SK-N-SH treated with all-trans-retinoic acid at 6 μM for 48 hours (cell line): ENCODE measurements at regions not wholly inside any gene's neighbourhood (a gene's known extent, or its start where the extent isn't known, plus 50 kb on each side); places are given as distances from the start of the nearest gene placed in this dataset.

Experiments used
- ATAC-seq: fragments of 200-7000 bp; cut with Tn5 transposase; 3 replicates; pipeline ENCODE4 v1.9.1; 2020; ENCODE audit warnings: mild to moderate bottlenecking, moderate library complexity
- ARNTL ChIP-seq: fragments of 450-650 bp; formaldehyde crosslinking; IDR thresholded peaks from 2 replicates; pipeline ENCODE4 v1.5.0; 2020; ENCODE audit warnings: low read depth, mild to moderate bottlenecking, moderate library complexity, borderline replicate concordance
- CREB5 ChIP-seq: fragments of 250-450 bp; sonication (Bioruptor Pico); IDR thresholded peaks from 2 replicates; pipeline ENCODE4 v1.5.1; 2020; ENCODE audit warnings: low read depth, mild to moderate bottlenecking, moderate library complexity
- CSDC2 ChIP-seq: fragments of 250-450 bp; sonication (Bioruptor Pico); IDR thresholded peaks from 2 replicates; pipeline ENCODE4 v1.5.0; 2020; ENCODE audit warnings: mild to moderate bottlenecking, moderate library complexity
- CSRNP3 ChIP-seq: fragments of 250-450 bp; sonication (Bioruptor Pico); IDR thresholded peaks from 2 replicates; pipeline ENCODE4 v1.5.1; 2021; ENCODE audit warnings: mild to moderate bottlenecking, moderate library complexity
- ESRRG ChIP-seq: fragments of 250-450 bp; sonication (Bioruptor Pico); IDR thresholded peaks from 2 replicates; pipeline ENCODE4 v1.6.1; 2021; ENCODE audit warnings: mild to moderate bottlenecking
- GLIS3 ChIP-seq: fragments of 250-450 bp; sonication (Bioruptor Pico); IDR thresholded peaks from 2 replicates; pipeline ENCODE4 v1.5.0; 2020; ENCODE audit warnings: mild to moderate bottlenecking, moderate library complexity
- ISL1 ChIP-seq: fragments of 250-450 bp; sonication (Bioruptor Pico); IDR thresholded peaks from 2 replicates; pipeline ENCODE4 v2.1.2; 2022; ENCODE audit warnings: mild to moderate bottlenecking, moderate library complexity
- OSR1 ChIP-seq: fragments of 250-450 bp; sonication (Bioruptor Pico); IDR thresholded peaks from 2 replicates; pipeline ENCODE4 v1.8.0; 2022; ENCODE audit warnings: moderate library complexity, mild to moderate bottlenecking, inconsistent platforms
- PPARA ChIP-seq: fragments of 250-450 bp; sonication (Bioruptor Pico); IDR thresholded peaks from 2 replicates; pipeline ENCODE4 v1.5.0; 2020; ENCODE audit warnings: mild to moderate bottlenecking, borderline replicate concordance
- RARB ChIP-seq: fragments of 250-450 bp; sonication (Bioruptor Pico); IDR thresholded peaks from 2 replicates; pipeline ENCODE4 v1.8.0; 2021; ENCODE audit warnings: mild to moderate bottlenecking, moderate library complexity
- TCF4 ChIP-seq: fragments of 250-450 bp; sonication (Bioruptor Pico); IDR thresholded peaks from 2 replicates; pipeline ENCODE4 v1.8.0; 2021; ENCODE audit warnings: mild to moderate bottlenecking, moderate library complexity, borderline replicate concordance
- TOX ChIP-seq: fragments of 250-450 bp; sonication (Bioruptor Pico); IDR thresholded peaks from 2 replicates; pipeline ENCODE4 v1.8.0; 2021; ENCODE audit warnings: mild to moderate bottlenecking, moderate library complexity, borderline replicate concordance
- TSHZ2 ChIP-seq: fragments of 250-450 bp; sonication (Bioruptor Pico); IDR thresholded peaks from 2 replicates; pipeline ENCODE4 v1.5.0; 2020; ENCODE audit warnings: mild to moderate bottlenecking, moderate library complexity
- ZC3H10 ChIP-seq: fragments of 250-450 bp; sonication (Bioruptor Pico); IDR thresholded peaks from 2 replicates; pipeline ENCODE4 v1.5.1; 2021; ENCODE audit warnings: mild to moderate bottlenecking, moderate library complexity
- ZFP3 ChIP-seq: fragments of 250-450 bp; sonication (Bioruptor Pico); IDR thresholded peaks from 2 replicates; pipeline ENCODE4 v1.5.0; 2020; ENCODE audit warnings: mild to moderate bottlenecking, moderate library complexity
- ZFP30 ChIP-seq: fragments of 450-650 bp; formaldehyde crosslinking; IDR thresholded peaks from 2 replicates; pipeline ENCODE4 v1.5.0; 2022; ENCODE audit warnings: mild to moderate bottlenecking, moderate library complexity
- ZNF565 ChIP-seq: fragments of 450-650 bp; formaldehyde crosslinking; conservative IDR thresholded peaks from 2 replicates; pipeline ENCODE4 v1.5.0; 2020; ENCODE audit warnings: low read depth, mild to moderate bottlenecking, moderate library complexity
- ZNF70 ChIP-seq: fragments of 450-650 bp; formaldehyde crosslinking; IDR thresholded peaks from 2 replicates; pipeline ENCODE4 v1.5.0; 2020; ENCODE audit warnings: mild to moderate bottlenecking, moderate library complexity
- ZNF8 ChIP-seq: fragments of 450-650 bp; formaldehyde crosslinking; IDR thresholded peaks from 2 replicates; pipeline ENCODE4 v1.5.0; 2020; ENCODE audit warnings: mild to moderate bottlenecking, moderate library complexity
- TF ChIP-seq, protein P1 (sequence below): fragments of 250-450 bp; sonication (Bioruptor Pico); IDR thresholded peaks from 2 replicates; pipeline ENCODE4 v1.8.0; 2020; ENCODE audit warnings: mild to moderate bottlenecking, moderate library complexity, borderline replicate concordance
- TF ChIP-seq, protein P2 (sequence below): fragments of 250-450 bp; sonication (Bioruptor Pico); IDR thresholded peaks from 2 replicates; pipeline ENCODE4 v1.8.0; 2021; ENCODE audit warnings: low read depth, mild to moderate bottlenecking, moderate library complexity, borderline replicate concordance

DNA sequence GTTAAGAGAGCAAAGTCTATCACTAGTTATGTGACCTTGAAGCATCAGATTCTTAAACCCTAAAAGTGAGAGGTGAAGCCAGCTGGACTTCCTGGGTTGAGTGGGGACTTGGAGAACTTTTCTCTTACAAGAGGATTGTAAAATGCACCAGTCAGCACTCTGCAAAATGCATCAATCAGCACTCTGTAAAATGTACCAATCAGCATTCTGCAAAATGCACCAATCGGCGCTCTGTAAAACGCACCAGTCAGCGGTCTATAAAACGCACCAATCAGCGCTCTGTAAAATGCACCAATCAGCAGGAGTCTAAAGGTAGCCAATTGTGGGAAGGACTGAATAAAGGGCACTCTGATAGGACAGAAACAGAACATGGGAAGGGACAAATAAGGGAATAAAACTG, 291.6 kb upstream of the FAM98A start:
- no peak for ATAC-seq
- TF ChIP-seq ESRRG (no peak), ARNTL (CRISPR knock-in tag) (no peak), CSRNP3 (CRISPR knock-in tag) (no peak), ZC3H10 (CRISPR knock-in tag) (no peak), ZFP30 (no peak), ZNF565 (no peak), ISL1 (CRISPR knock-in tag) (no peak), CSDC2 (no peak), ZNF70 (CRISPR knock-in tag) (no peak), TSHZ2 (no peak), TCF4 (CRISPR knock-in tag) (no peak)
- TF ChIP-seq, protein P1, sequence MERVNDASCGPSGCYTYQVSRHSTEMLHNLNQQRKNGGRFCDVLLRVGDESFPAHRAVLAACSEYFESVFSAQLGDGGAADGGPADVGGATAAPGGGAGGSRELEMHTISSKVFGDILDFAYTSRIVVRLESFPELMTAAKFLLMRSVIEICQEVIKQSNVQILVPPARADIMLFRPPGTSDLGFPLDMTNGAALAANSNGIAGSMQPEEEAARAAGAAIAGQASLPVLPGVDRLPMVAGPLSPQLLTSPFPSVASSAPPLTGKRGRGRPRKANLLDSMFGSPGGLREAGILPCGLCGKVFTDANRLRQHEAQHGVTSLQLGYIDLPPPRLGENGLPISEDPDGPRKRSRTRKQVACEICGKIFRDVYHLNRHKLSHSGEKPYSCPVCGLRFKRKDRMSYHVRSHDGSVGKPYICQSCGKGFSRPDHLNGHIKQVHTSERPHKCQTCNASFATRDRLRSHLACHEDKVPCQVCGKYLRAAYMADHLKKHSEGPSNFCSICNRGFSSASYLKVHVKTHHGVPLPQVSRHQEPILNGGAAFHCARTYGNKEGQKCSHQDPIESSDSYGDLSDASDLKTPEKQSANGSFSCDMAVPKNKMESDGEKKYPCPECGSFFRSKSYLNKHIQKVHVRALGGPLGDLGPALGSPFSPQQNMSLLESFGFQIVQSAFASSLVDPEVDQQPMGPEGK: no peak
- TF ChIP-seq, protein P2, sequence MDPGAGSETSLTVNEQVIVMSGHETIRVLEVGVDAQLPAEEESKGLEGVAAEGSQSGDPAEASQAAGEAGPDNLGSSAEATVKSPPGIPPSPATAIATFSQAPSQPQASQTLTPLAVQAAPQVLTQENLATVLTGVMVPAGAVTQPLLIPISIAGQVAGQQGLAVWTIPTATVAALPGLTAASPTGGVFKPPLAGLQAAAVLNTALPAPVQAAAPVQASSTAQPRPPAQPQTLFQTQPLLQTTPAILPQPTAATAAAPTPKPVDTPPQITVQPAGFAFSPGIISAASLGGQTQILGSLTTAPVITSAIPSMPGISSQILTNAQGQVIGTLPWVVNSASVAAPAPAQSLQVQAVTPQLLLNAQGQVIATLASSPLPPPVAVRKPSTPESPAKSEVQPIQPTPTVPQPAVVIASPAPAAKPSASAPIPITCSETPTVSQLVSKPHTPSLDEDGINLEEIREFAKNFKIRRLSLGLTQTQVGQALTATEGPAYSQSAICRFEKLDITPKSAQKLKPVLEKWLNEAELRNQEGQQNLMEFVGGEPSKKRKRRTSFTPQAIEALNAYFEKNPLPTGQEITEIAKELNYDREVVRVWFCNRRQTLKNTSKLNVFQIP (CRISPR knock-in tag): no peak

DNA sequence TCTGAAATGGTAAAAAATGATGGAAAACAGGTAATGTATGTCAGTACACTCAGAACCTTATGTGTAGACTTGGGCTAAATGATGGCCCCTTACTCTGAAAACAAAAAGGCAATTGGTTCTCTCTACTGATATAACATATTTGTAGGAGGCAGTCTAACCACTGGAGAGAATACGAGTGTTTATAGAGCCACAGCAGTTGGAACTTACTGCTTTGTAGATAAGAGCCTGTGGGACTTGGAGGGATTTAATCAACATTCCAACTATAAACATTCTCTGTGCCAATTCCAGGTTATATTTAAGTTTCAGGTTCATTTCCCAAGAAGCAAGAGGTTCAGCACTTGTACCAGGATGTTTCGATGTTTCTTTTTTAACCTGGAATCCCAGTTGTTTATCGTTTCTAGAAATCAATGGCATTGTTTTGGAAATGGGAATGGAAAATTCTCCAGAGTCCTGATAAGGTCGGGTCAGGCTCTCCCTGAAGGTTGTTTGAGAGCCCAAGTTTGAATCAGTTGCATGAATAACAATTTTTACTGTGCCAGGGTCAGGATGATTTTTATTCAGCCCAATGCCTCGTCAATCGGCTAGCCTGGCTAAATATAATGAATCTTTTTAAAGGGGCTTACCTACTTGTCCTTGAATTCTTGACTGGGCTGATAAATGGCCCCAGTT, 278.4 kb upstream of the FAM98A start:
- TF ChIP-seq ISL1 (CRISPR knock-in tag): no peak
- TF ChIP-seq ARNTL (CRISPR knock-in tag): no peak
- TF ChIP-seq, protein P1: no peak
- no peak for TF ChIP-seq CREB5
- TF ChIP-seq ZFP30: no peak
- no peak for TF ChIP-seq PPARA (CRISPR knock-in tag)
- TF ChIP-seq ZNF565: no peak
- TF ChIP-seq, protein P2 (CRISPR knock-in tag): no peak
- no peak for TF ChIP-seq TCF4 (CRISPR knock-in tag)
- no peak for TF ChIP-seq RARB (CRISPR knock-in tag)
- TF ChIP-seq GLIS3 (CRISPR knock-in tag): no peak
- TF ChIP-seq ZNF8 (CRISPR knock-in tag): no peak
- TF ChIP-seq ZFP3 (CRISPR knock-in tag): no peak
- no peak for TF ChIP-seq CSRNP3 (CRISPR knock-in tag)
- no peak for TF ChIP-seq TOX (CRISPR knock-in tag)
- TF ChIP-seq OSR1: no peak
- TF ChIP-seq TSHZ2: no peak
- no peak for TF ChIP-seq CSDC2
- ATAC-seq: no peak
